H1 (cell line): ENCODE measurements at regions not wholly inside any gene's neighbourhood (a gene's known extent, or its start where the extent isn't known, plus 50 kb on each side); places are given as distances from the start of the nearest gene placed in this dataset.

Experiments
- CTCF ChIA-PET: fragments of 300-600 bp; sonication (Branson Sonifier 250); formaldehyde crosslinking; loops from one replicate; lab custom pipeline; 2021; ENCODE audit not compliant: partially characterized antibody; lab: Charles Lee
- POLR2A ChIA-PET: fragments of 300-600 bp; sonication (Branson Sonifier 250); formaldehyde crosslinking; loops from one replicate; lab custom pipeline; 2021; ENCODE audit warnings: inconsistent platforms; ENCODE audit not compliant: partially characterized antibody; lab: Charles Lee
- DNase-seq, 2 experiments: peaks; one replicate each; pipeline versions ENCODE4 v3.0.0 to v3.0.0-alpha.2; 2010 to 2022; ENCODE audit warnings: low spot score in 2 of 2, low read depth in 1 of 2, mixed read lengths in 1 of 2
- FAIRE-seq: peaks from 2 replicates; lab custom pipeline; 2011; peaks lifted over from hg19 to GRCh38; lab: Jason Lieb, UNC
- H2AFZ ChIP-seq: 2 replicates; pipeline ENCODE4 v1.8.1; 2012; ENCODE audit warnings: low read length, inconsistent platforms
- H2AK5ac ChIP-seq: 2 replicates; pipeline ENCODE4 v1.6.1; 2013; ENCODE audit warnings: low read depth, low read length
- H2BK120ac ChIP-seq: replicated peaks from 2 replicates; pipeline ENCODE3; 2013; ENCODE audit warnings: low read depth, low read length, inconsistent platforms
- H2BK12ac ChIP-seq: 2 replicates; pipeline ENCODE4 v1.6.1; 2013; ENCODE audit warnings: low read depth, low read length
- H2BK15ac ChIP-seq: 2 replicates; pipeline ENCODE4 v1.6.1; 2013; ENCODE audit warnings: low read length
- H2BK20ac ChIP-seq: 2 replicates; pipeline ENCODE4 v1.6.1; 2013; ENCODE audit warnings: low read length
- H2BK5ac ChIP-seq: 2 replicates; pipeline ENCODE4 v1.6.1; 2013; ENCODE audit warnings: low read depth, low read length
- H3K14ac ChIP-seq: 2 replicates; pipeline ENCODE4 v1.6.1; 2013; ENCODE audit warnings: inconsistent platforms; ENCODE audit not compliant: insufficient read length
- H3K18ac ChIP-seq: 2 replicates; pipeline ENCODE4 v1.6.1; 2013; ENCODE audit warnings: low read length; ENCODE audit errors: extremely low read depth
- H3K23ac ChIP-seq: 2 replicates; pipeline ENCODE4 v1.6.1; 2013; ENCODE audit warnings: inconsistent platforms; ENCODE audit not compliant: insufficient read length
- H3K23me2 ChIP-seq: 2 replicates; pipeline ENCODE4 v1.6.1; 2013; ENCODE audit warnings: low read depth, low read length
- H3K27ac ChIP-seq: 2 replicates; pipeline ENCODE4 v1.6.1; 2011; ENCODE audit warnings: low read depth, low read length, inconsistent platforms
- H3K27me3 ChIP-seq, 4 experiments: replicated peaks in 1 of 4; 1 replicate in 1 of 4; 2 replicates in 3 of 4; pipeline versions ENCODE4 v1.6.1 to v1.8.1; 2011 to 2013; ENCODE audit warnings: low read length in 3 of 4, mild to moderate bottlenecking in 3 of 4, inconsistent platforms in 2 of 4, mixed read lengths in 2 of 4, moderate library complexity in 1 of 4; ENCODE audit not compliant: control insufficient read depth in 3 of 4, insufficient read depth in 3 of 4; ENCODE audit errors: extremely low read depth in 1 of 4
- H3K36me3 ChIP-seq, 4 experiments: 2 replicates each; pipeline versions ENCODE4 v1.6.1 to v1.8.1; 2011 to 2013; ENCODE audit warnings: mild to moderate bottlenecking in 4 of 4, low read length in 3 of 4, moderate library complexity in 2 of 4, control low read depth in 1 of 4, inconsistent platforms in 1 of 4; ENCODE audit not compliant: insufficient read depth in 4 of 4, control insufficient read depth in 2 of 4
- H3K4ac ChIP-seq: replicated peaks from 2 replicates; pipeline ENCODE3; 2013; ENCODE audit warnings: low read length, low read depth, mixed read lengths, inconsistent platforms; ENCODE audit not compliant: insufficient read length
- H3K4me1 ChIP-seq, 4 experiments: replicated peaks in 1 of 4; 1 replicate in 1 of 4; 2 replicates in 3 of 4; pipeline versions ENCODE4 v1.6.1 to v1.8.1; 2011 to 2013; ENCODE audit warnings: low read length in 3 of 4, inconsistent platforms in 2 of 4, mixed read lengths in 1 of 4; ENCODE audit not compliant: insufficient read depth in 4 of 4, control insufficient read depth in 3 of 4
- H3K4me2 ChIP-seq, 2 experiments: 2 replicates each; pipeline versions ENCODE4 v1.6.1 to v1.8.1; 2011 to 2013; ENCODE audit warnings: low read depth in 2 of 2, low read length in 2 of 2, control low read depth in 1 of 2, inconsistent platforms in 1 of 2, mild to moderate bottlenecking in 1 of 2; ENCODE audit not compliant: insufficient read depth in 1 of 2
- H3K4me3 ChIP-seq, 4 experiments: fragments of 200-600, 300-600 bp in 1 of 4; sonication (generic), shearing (Covaris generic), sonication (Bioruptor Twin) in 1 of 4; 2 replicates each; pipeline versions ENCODE4 v1.5.1 to v1.8.1; 2011 to 2016; ENCODE audit warnings: low read length in 4 of 4, low read depth in 3 of 4, control low read depth in 2 of 4, inconsistent platforms in 2 of 4, mild to moderate bottlenecking in 2 of 4, mixed read lengths in 1 of 4, moderate library complexity in 1 of 4; ENCODE audit not compliant: insufficient read depth in 2 of 4; ENCODE audit errors: extremely low read depth in 1 of 4
- H3K56ac ChIP-seq: replicated peaks from 2 replicates; pipeline ENCODE3; 2013; ENCODE audit warnings: low read depth, mild to moderate bottlenecking, mixed read lengths, low read length, inconsistent platforms; ENCODE audit not compliant: insufficient read length
- H3K79me1 ChIP-seq: 2 replicates; pipeline ENCODE4 v1.6.1; 2013; ENCODE audit warnings: low read depth, low read length, control low read depth
- H3K79me2 ChIP-seq, 2 experiments: 2 replicates each; pipeline versions ENCODE4 v1.6.1 to v1.8.1; 2012 to 2013; ENCODE audit warnings: low read length in 2 of 2, mild to moderate bottlenecking in 2 of 2, inconsistent platforms in 1 of 2; ENCODE audit not compliant: insufficient read depth in 2 of 2, control insufficient read depth in 1 of 2
- H3K9ac ChIP-seq, 4 experiments: replicated peaks in 1 of 4; 1 replicate in 1 of 4; 2 replicates in 3 of 4; pipeline versions ENCODE4 v1.6.1 to v1.8.1; 2011 to 2013; ENCODE audit warnings: low read depth in 3 of 4, low read length in 3 of 4, control low read depth in 2 of 4, mild to moderate bottlenecking in 2 of 4, moderate library complexity in 2 of 4, inconsistent platforms in 1 of 4; ENCODE audit errors: extremely low read depth in 1 of 4
- H3K9me3 ChIP-seq, 2 experiments: 2 replicates each; pipeline versions ENCODE4 v1.6.1 to v1.8.1; 2012 to 2013; ENCODE audit warnings: mild to moderate bottlenecking in 2 of 2, moderate library complexity in 2 of 2, control low read depth in 1 of 2, inconsistent platforms in 1 of 2, low read depth in 1 of 2, low read length in 1 of 2, mixed read lengths in 1 of 2; ENCODE audit not compliant: insufficient read depth in 2 of 2
- H4K20me1 ChIP-seq, 2 experiments: replicated peaks in 1 of 2; 2 replicates each; pipeline versions ENCODE3 to v1.8.1; 2011 to 2013; ENCODE audit warnings: inconsistent platforms in 2 of 2, low read length in 2 of 2, mild to moderate bottlenecking in 1 of 2; ENCODE audit not compliant: insufficient read depth in 2 of 2, control insufficient read depth in 1 of 2
- H4K5ac ChIP-seq: 2 replicates; pipeline ENCODE4 v1.6.1; 2013; ENCODE audit warnings: low read length, low read depth, mixed read lengths, inconsistent platforms; ENCODE audit not compliant: insufficient read length
- H4K8ac ChIP-seq: 2 replicates; pipeline ENCODE4 v1.8.0; 2013; ENCODE audit warnings: mild to moderate bottlenecking, moderate library complexity, low read length, inconsistent platforms; ENCODE audit not compliant: insufficient read depth; ENCODE audit errors: extremely low read depth
- H4K91ac ChIP-seq: replicated peaks from 2 replicates; pipeline ENCODE3; 2013; ENCODE audit warnings: low read length, mixed read lengths, inconsistent platforms; ENCODE audit not compliant: insufficient read length
- CBX8 ChIP-seq: fragments of 300-800, 300-1000 bp; sonication (generic); IDR thresholded peaks from 2 replicates; pipeline ENCODE4 v1.7.1; 2016; ENCODE audit warnings: low read depth, low read length, borderline replicate concordance
- CHD1 ChIP-seq: IDR thresholded peaks from 2 replicates; pipeline ENCODE4 v1.6.1; 2012; ENCODE audit warnings: low read depth, low read length, improper control_type of control experiment
- EGR1 ChIP-seq: IDR thresholded peaks from 2 replicates; pipeline ENCODE4 v1.6.1; 2011; ENCODE audit warnings: low read depth, low read length, borderline replicate concordance
- FOSL1 ChIP-seq: IDR thresholded peaks from 2 replicates; pipeline ENCODE4 v1.6.1; 2011; ENCODE audit warnings: mild to moderate bottlenecking, low read depth, low read length, moderate library complexity; ENCODE audit not compliant: insufficient read depth
- KDM1A ChIP-seq: fragments of 200-600, 300-600 bp; sonication (generic); IDR thresholded peaks from 2 replicates; pipeline ENCODE4 v1.7.1; 2016; ENCODE audit warnings: mild to moderate bottlenecking, low read length, borderline replicate concordance
- NANOG ChIP-seq: IDR thresholded peaks from 2 replicates; pipeline ENCODE4 v1.6.1; 2011; ENCODE audit warnings: low read length, low read depth, mild to moderate bottlenecking, inconsistent platforms; ENCODE audit not compliant: insufficient read depth, poor library complexity, severe bottlenecking
- RAD21 ChIP-seq, 2 experiments: IDR thresholded peaks in 1 of 2; conservative IDR thresholded peaks in 1 of 2; 2 replicates each; pipeline ENCODE4 v1.6.1; 2011; ENCODE audit warnings: low read depth in 2 of 2, low read length in 2 of 2, improper control_type of control experiment in 1 of 2, inconsistent platforms in 1 of 2, mild to moderate bottlenecking in 1 of 2, moderate library complexity in 1 of 2
- RFX5 ChIP-seq: IDR thresholded peaks from 2 replicates; pipeline ENCODE4 v1.6.1; 2011; ENCODE audit warnings: low read depth, low read length, improper control_type of control experiment, borderline replicate concordance

- Histone ChIP-seq H3K4ac (no peak overlapping the region), H4K8ac (no peak overlapping the region), H2AFZ (no peak overlapping the region), H2BK20ac (no peak overlapping the region), H3K4me1 (no peaks in the 10 kb centered on the region), H3K9ac (no peak overlapping the region), H3K27ac (no peak overlapping the region), H3K14ac (no peak overlapping the region), H3K27me3 (no peaks in the 10 kb centered on the region), H3K36me3 (no peaks in the 10 kb centered on the region), H2BK15ac (no peak overlapping the region), H2BK5ac (no peak overlapping the region), H3K9me3 (no peaks in the 10 kb centered on the region; a peak in 1 of 4 replicates), H3K79me2 (no peaks in the 10 kb centered on the region), H3K23ac (no peak overlapping the region), H3K23me2 (no peaks in the 10 kb centered on the region), H3K56ac (no peak overlapping the region), H4K20me1 (no peaks in the 10 kb centered on the region), H3K79me1 (no peaks in the 10 kb centered on the region), H4K91ac (no peak overlapping the region), H2BK12ac (no peak overlapping the region), H3K18ac (no peak overlapping the region), H3K4me2 (no peak overlapping the region), H3K4me3 (no peak overlapping the region), H2BK120ac (no peak overlapping the region), H2AK5ac (no peak overlapping the region), H4K5ac (no peak overlapping the region)
- DNase-seq (no peak), FAIRE-seq (no peak)
- ChIA-PET CTCF (no interaction called here), POLR2A (interaction anchor here (1.2 kb wide), 1 partner anchor 102 kb away, joined by 3 read pairs; the partner anchor contains the start of gene TRIM13)
- no peak for TF ChIP-seq EGR1
- no peak for TF ChIP-seq CBX8
- TF ChIP-seq RAD21 (IDR thresholded peaks at IDR 0.05 in 1 of 2, conservative IDR thresholded peaks at IDR 0.05 in 1 of 2; ENCODE audit: low read depth in 2 of 2, low read length in 2 of 2), result no peak
- TF ChIP-seq RFX5, result no peak
- no peak for TF ChIP-seq FOSL1
- TF ChIP-seq KDM1A, result no peak
- no peak for TF ChIP-seq NANOG
- TF ChIP-seq CHD1, result no peak
Measured at GRCh38 chr13:50099473-50099872, 84.2 kb downstream of the KCNRG start.
